GM12878 (cell line): ENCODE measurements at regions not wholly inside any gene's neighbourhood (a gene's known extent, or its start where the extent isn't known, plus 50 kb on each side); places are given as distances from the start of the nearest gene placed in this dataset.

Experiments
- CHD2 ChIP-seq: IDR thresholded peaks from 2 replicates; pipeline ENCODE4 v1.6.1; 2011; ENCODE audit warnings: low read depth, low read length, improper control_type of control experiment, borderline replicate concordance
- CTCF ChIP-seq, 3 experiments: IDR thresholded peaks in 2 of 3; conservative IDR thresholded peaks in 1 of 3; 2 replicates each; pipeline ENCODE4 v1.5.1; 2011; ENCODE audit warnings: low read depth in 3 of 3, low read length in 3 of 3, mild to moderate bottlenecking in 3 of 3, control low read depth in 2 of 3, moderate library complexity in 2 of 3, inconsistent platforms in 1 of 3, mixed read lengths in 1 of 3; ENCODE audit not compliant: control insufficient read depth in 2 of 3, insufficient read depth in 1 of 3; ENCODE audit errors: extremely low read depth in 1 of 3
- MLLT1 ChIP-seq: fragments of 450-650 bp; IDR thresholded peaks from 2 replicates; pipeline ENCODE4 v1.6.1; 2016; ENCODE audit warnings: mild to moderate bottlenecking
- NRF1 ChIP-seq: conservative IDR thresholded peaks from 2 replicates; pipeline ENCODE4 v1.6.1; 2011; ENCODE audit warnings: mild to moderate bottlenecking, low read depth, low read length, improper control_type of control experiment
- PAX5 ChIP-seq: IDR thresholded peaks from 2 replicates; pipeline ENCODE4 v1.6.1; 2011; ENCODE audit warnings: low read depth, low read length, borderline replicate concordance
- ZNF384 ChIP-seq: IDR thresholded peaks from 2 replicates; pipeline ENCODE4 v1.6.1; 2012; ENCODE audit warnings: low read depth, mild to moderate bottlenecking, low read length, improper control_type of control experiment, borderline replicate concordance
- TF ChIP-seq, protein P1 (sequence below): IDR thresholded peaks from 2 replicates; pipeline ENCODE4 v1.6.1; 2011; ENCODE audit warnings: borderline replicate concordance, low read depth, mild to moderate bottlenecking, moderate library complexity, mixed read lengths, low read length; ENCODE audit not compliant: insufficient read depth; ENCODE audit errors: extremely low read length

DNA sequence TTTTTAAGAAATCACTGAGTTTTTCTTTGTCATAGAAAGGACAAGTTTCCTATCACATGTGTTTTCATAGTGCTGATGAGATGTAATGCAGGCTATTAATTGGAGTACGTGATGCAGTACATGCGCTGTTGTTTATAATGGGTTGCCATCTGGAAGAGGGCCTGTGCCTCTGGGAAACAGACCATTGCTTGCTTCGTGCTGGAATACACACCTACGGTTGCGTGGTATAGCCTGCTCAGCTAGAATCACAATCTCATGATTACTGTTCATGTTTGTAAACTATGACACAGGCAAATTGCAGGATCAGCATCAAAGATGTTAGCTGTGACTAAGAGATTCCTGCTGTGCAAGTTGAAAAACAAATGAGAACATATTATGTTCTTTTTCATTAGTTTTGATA is 107.2 kb upstream of the STEAP1B start:
- no peak for TF ChIP-seq CHD2
- TF ChIP-seq CTCF (IDR thresholded peaks at IDR 0.05 in 2 of 3, conservative IDR thresholded peaks at IDR 0.05 in 1 of 3; ENCODE audit: control insufficient read depth in 2 of 3, extremely low read depth in 1 of 3, insufficient read depth in 1 of 3, low read depth in 3 of 3, low read length in 3 of 3), result no peak
- TF ChIP-seq, protein P1, sequence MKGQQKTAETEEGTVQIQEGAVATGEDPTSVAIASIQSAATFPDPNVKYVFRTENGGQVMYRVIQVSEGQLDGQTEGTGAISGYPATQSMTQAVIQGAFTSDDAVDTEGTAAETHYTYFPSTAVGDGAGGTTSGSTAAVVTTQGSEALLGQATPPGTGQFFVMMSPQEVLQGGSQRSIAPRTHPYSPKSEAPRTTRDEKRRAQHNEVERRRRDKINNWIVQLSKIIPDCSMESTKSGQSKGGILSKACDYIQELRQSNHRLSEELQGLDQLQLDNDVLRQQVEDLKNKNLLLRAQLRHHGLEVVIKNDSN, result no peak
- no peak for TF ChIP-seq PAX5
- no peak for TF ChIP-seq ZNF384
- no peak for TF ChIP-seq NRF1
- no peak for TF ChIP-seq MLLT1
